NT2/D1 (cell line): ENCODE measurements at regions not wholly inside any gene's neighbourhood (a gene's known extent, or its start where the extent isn't known, plus 50 kb on each side); places are given as distances from the start of the nearest gene placed in this dataset.

Source experiments
- YY1 ChIP-seq: IDR thresholded peaks from 2 replicates; pipeline ENCODE4 v1.6.1; 2011; ENCODE audit not compliant: insufficient read length, insufficient read depth
- ZNF274 ChIP-seq: IDR thresholded peaks from 2 replicates; pipeline ENCODE4 v1.6.1; 2011; ENCODE audit warnings: mild to moderate bottlenecking, low read depth, low read length

DNA sequence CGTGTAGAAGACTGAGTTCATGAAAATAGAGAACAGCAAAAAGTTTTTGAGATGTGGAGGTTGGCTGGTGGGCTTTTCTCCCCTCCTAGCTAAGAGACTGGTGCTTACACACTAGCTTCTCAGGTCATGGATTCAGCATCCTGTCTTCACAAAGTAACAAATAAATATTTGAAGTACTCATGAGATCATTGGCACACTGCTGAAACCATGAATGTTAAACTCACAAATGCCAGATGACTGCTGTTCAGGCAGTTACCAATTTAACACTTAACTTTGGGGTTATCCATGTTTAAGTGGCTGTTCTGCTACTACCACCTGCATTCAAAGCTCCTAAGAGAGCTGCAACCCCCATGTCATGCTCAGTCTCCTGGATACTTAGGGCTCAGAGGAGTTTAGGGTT is 119.0 kb upstream of the BET1 start:
- TF ChIP-seq ZNF274: no peak
- TF ChIP-seq YY1: no peak
